ENCODE measurements at regions not wholly inside any gene's neighbourhood (a gene's known extent, or its start where the extent isn't known, plus 50 kb on each side); places are given as distances from the start of the nearest gene placed in this dataset.

GRCh38 chr5:72741805-72742204 lies 74.7 kb upstream of the TNPO1 start:
- Mint-ChIP-seq H3K27me3 (ENCODE audit: insufficient read depth) (peaks cover 17% of the 10 kb centered on the region), H3K9me3 (no peaks in the 10 kb centered on the region), H3K4me1 (peaks cover 9% of the 10 kb centered on the region), H3K27ac (no peak overlapping the region), H3K36me3 (ENCODE audit: low read depth) (no peaks in the 10 kb centered on the region), H3K4me3 (no peak overlapping the region)
- H3K27ac ChIP-seq (ENCODE audit: low read depth, low read length) = no peak overlapping the region
- H3K4me3 ChIP-seq (ENCODE audit: low read length) = no peak overlapping the region
- DNase-seq = no peak
- H3K36me3 ChIP-seq (ENCODE audit: control insufficient read depth, insufficient read depth, low read length) = no peaks in the 10 kb centered on the region
- H3K27me3 ChIP-seq (ENCODE audit: control insufficient read depth, insufficient read depth, low read length, poor library complexity, severe bottlenecking) = no peaks in the 10 kb centered on the region
- peaks cover 11% of the 10 kb centered on the region for H3K4me1 ChIP-seq (ENCODE audit: control insufficient read depth, insufficient read depth, low read length)
- H3K9me3 ChIP-seq (ENCODE audit: control insufficient read depth, low read length) = no peaks in the 10 kb centered on the region
- TF ChIP-seq CTCF (conservative IDR thresholded peaks at IDR 0.05) = no peak
- H3K9ac ChIP-seq (ENCODE audit: extremely low read depth, low read length, poor library complexity, severe bottlenecking) = no peak overlapping the region

- H3K27ac ChIP-seq (ENCODE audit: low read depth, low read length) = no peak overlapping the region
- no peaks in the 10 kb centered on the region for H3K4me1 ChIP-seq (ENCODE audit: control insufficient read depth, insufficient read depth, low read length)
- peaks cover 17% of the 10 kb centered on the region for H3K27me3 Mint-ChIP-seq (ENCODE audit: insufficient read depth)
- no peak overlapping the region for H3K9ac ChIP-seq (ENCODE audit: extremely low read depth, low read length, poor library complexity, severe bottlenecking)
- peaks cover 14% of the 10 kb centered on the region for H3K9me3 Mint-ChIP-seq
- no peak overlapping the region for H3K27ac Mint-ChIP-seq
- no peaks in the 10 kb centered on the region for H3K9me3 ChIP-seq (ENCODE audit: control insufficient read depth, low read length)
- H3K36me3 Mint-ChIP-seq (ENCODE audit: low read depth) = no peaks in the 10 kb centered on the region
- no peaks in the 10 kb centered on the region for H3K4me1 Mint-ChIP-seq
- 87 to 91% methylated on average over 4 of the region's 4 CpGs for WGBS, 2 experiments (ENCODE audit: insufficient coverage in 1 of 2, insufficient read length in 1 of 2)
- no peak overlapping the region for H3K4me3 ChIP-seq (ENCODE audit: low read length)
- TF ChIP-seq CTCF (conservative IDR thresholded peaks at IDR 0.05) = no peak
- H3K4me3 Mint-ChIP-seq = no peak overlapping the region
- H3K27me3 ChIP-seq (ENCODE audit: control insufficient read depth, insufficient read depth, low read length, poor library complexity, severe bottlenecking) = no peaks in the 10 kb centered on the region
- H3K36me3 ChIP-seq (ENCODE audit: control insufficient read depth, insufficient read depth, low read length) = no peaks in the 10 kb centered on the region
- no peak for DNase-seq
Observed at GRCh38 chr5:72733810-72734209, 82.7 kb upstream of the TNPO1 start.

- Mint-ChIP-seq H3K4me1 (peaks cover 6% of the 10 kb centered on the region), H3K36me3 (ENCODE audit: low read depth) (no peaks in the 10 kb centered on the region), H3K27ac (no peak overlapping the region), H3K9me3 (peaks cover 23% of the 10 kb centered on the region), H3K27me3 (ENCODE audit: insufficient read depth) (peaks cover 3% of the 10 kb centered on the region), H3K4me3 (no peak overlapping the region)
- no peaks in the 10 kb centered on the region for H3K36me3 ChIP-seq (ENCODE audit: control insufficient read depth, insufficient read depth, low read length)
- H3K9ac ChIP-seq (ENCODE audit: extremely low read depth, low read length, poor library complexity, severe bottlenecking) = no peak overlapping the region
- no peak overlapping the region for H3K27ac ChIP-seq (ENCODE audit: low read depth, low read length)
- H3K27me3 ChIP-seq (ENCODE audit: control insufficient read depth, insufficient read depth, low read length, poor library complexity, severe bottlenecking) = no peaks in the 10 kb centered on the region
- H3K9me3 ChIP-seq (ENCODE audit: control insufficient read depth, low read length) = peaks cover 10% of the 10 kb centered on the region
- no peak for TF ChIP-seq CTCF (conservative IDR thresholded peaks at IDR 0.05)
- no peak for DNase-seq
- no peak overlapping the region for H3K4me3 ChIP-seq (ENCODE audit: low read length)
- no peaks in the 10 kb centered on the region for H3K4me1 ChIP-seq (ENCODE audit: control insufficient read depth, insufficient read depth, low read length)
Observed at GRCh38 chr5:72723581-72723980, 92.9 kb upstream of the TNPO1 start.
